SH-SY5Y (cell line): ENCODE measurements at regions not wholly inside any gene's neighbourhood (a gene's known extent, or its start where the extent isn't known, plus 50 kb on each side); places are given as distances from the start of the nearest gene placed in this dataset.

Experiments used
- GATA2 ChIP-seq: IDR thresholded peaks from 2 replicates; pipeline ENCODE4 v1.6.1; 2011; ENCODE audit warnings: mild to moderate bottlenecking, low read depth, low read length
- GATA3 ChIP-seq: IDR thresholded peaks from 2 replicates; pipeline ENCODE4 v1.6.1; 2011; ENCODE audit warnings: low read depth, mild to moderate bottlenecking, low read length, moderate library complexity

DNA sequence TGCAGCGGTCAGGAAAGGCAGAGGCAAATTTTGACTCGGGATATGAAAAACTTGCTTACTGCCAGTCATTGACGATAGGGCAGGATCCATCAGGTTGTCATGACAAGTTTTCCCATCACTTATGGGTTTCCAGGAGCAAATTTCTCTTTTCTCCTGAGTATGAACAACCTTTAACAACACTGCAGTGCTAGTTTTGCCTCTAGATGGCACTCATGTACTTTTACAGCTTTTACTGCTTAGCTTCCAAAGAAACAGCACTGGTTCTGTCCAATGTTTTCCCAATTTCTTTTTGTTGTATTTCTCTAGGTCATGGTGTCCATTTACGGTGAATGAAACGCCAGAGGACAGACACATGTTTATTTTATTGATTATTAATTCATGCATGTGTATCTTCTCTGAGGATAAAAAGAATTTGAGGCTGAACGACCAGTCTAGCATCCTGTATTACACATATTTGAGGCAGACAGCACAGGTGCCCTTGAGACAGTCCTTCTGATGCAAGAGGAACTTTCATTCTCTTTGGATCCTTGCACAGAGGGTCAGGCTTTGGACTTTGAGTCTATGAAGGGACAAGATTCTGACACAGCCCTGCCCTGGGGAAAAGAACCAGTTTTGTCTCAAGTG is 112.3 kb upstream of the TRABD2B start:
- no peak for TF ChIP-seq GATA3
- TF ChIP-seq GATA2, result no peak
